GM21529 (cell line): ENCODE measurements at regions not wholly inside any gene's neighbourhood (a gene's known extent, or its start where the extent isn't known, plus 50 kb on each side); places are given as distances from the start of the nearest gene placed in this dataset.
"Not testable (repeated sequence)": the region's sequence is repeated elsewhere in the genome, so short reads cannot be mapped to it uniquely, and the experiment has no call there.

ENCODE experiments used
- ATAC-seq: cut with Tn5 transposase; IDR thresholded peaks from one replicate; pipeline ENCODE4 v1.9.1; 2021; ENCODE audit not compliant: unreplicated experiment

DNA sequence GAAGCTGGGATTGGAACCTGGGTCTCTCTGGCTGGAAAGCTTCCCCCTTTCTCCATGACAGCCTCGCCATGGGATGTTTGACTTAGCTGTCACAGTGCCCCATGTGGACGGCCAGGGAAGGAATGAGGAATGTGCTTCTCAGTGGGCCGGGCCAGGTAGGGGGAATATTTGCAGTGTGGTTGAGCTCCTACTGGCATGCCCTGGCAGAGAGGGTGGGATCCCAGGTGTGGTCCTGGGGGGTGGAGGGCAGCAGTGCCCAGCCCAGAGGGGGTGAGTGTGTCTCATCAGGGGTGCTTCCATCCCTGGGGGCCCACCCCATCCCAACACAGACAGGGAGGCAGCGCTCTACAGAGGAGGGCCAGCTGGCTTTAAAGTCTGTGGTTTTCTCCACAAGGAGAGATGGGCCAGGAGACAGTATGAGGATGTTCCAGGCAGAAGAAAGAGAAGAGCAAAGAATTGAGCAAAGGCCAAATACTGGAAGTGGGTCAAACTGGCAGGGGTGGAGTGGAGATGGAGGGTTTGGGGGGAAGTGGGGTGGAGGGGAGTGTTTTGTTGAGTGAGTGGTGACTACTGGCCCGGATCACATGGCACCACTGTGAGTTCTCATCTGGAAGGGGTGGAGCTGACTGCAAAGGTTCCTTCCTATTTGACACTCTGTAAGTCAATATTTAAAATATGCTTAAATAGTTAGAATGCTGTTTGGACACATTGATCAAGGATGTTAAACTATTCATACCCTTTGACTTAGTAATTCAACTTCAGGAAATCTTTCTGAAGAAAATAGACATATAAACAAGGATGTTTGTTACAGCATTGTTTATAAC lies 94.0 kb downstream of the MYCN start:
- ATAC-seq = no peak

DNA sequence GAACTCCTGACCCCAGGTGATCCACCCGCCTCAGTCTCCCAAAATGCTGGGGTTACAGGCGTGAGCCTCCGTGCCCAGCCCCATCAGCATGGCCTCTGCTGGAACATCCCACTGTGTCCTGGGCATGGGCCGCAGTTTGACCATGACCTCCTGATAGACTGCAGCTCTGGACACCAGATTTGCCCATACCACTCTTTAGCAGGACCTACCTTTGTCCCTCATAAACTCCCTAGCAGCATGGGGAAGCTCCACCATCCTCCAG lies 92.6 kb downstream of the MYCN start:
- ATAC-seq = no peak

DNA sequence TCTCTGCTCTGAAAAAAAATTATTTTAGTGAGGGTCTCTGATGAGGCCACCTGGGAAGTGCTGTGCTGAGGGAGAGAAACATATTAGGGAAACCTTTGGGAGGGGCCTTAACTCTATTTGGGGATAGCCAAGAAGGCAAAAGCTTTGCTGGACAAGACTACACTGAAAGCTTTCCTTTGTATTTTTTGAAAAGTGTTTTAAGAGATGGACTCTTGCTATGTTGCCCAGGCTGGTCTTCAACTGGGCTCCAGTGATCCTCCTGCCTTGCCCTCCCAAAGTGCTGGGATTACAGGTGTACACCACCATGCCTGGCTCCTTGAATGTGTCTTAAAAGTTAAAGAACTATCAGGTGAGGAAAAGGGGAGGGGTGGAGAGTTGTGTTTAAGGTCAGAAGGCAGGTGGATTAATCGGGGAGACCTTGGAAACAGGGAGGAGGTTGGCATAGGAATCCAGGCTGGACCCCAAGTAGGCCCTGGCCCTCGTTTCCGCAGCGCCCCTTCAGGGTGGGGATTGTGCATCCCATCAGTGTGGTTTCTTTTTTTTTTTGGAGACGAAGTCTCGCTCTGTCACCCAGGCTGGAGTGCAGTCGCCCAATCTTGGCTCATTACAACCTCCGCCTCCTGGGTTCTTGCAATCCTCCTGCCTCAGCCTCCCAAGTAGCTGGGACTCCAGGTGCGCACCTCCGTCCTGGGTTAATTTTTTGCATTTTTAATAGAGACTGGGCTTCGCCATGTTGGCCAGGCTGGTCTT lies 92.1 kb downstream of the MYCN start:
- ATAC-seq = no peak

DNA sequence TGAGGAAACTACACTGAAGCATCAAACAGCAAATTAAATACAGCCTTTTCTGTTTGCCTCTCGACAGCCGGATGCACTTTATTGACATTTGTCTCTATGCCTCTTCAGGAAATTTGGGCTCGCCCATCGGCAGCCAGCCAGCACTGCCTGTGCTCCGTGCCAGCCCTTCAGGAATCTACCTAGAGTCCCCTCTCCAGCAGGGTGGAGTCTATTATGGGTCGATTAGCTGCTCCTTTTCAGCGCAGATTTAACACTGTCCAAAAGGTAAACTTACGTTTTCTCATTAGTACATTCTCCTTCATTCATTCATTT lies 91.5 kb downstream of the MYCN start:
- ATAC-seq = no peak

- no peak for ATAC-seq
These were observed 90.9 kb downstream of the MYCN start for GRCh38 chr2:16031058-16031847.

DNA sequence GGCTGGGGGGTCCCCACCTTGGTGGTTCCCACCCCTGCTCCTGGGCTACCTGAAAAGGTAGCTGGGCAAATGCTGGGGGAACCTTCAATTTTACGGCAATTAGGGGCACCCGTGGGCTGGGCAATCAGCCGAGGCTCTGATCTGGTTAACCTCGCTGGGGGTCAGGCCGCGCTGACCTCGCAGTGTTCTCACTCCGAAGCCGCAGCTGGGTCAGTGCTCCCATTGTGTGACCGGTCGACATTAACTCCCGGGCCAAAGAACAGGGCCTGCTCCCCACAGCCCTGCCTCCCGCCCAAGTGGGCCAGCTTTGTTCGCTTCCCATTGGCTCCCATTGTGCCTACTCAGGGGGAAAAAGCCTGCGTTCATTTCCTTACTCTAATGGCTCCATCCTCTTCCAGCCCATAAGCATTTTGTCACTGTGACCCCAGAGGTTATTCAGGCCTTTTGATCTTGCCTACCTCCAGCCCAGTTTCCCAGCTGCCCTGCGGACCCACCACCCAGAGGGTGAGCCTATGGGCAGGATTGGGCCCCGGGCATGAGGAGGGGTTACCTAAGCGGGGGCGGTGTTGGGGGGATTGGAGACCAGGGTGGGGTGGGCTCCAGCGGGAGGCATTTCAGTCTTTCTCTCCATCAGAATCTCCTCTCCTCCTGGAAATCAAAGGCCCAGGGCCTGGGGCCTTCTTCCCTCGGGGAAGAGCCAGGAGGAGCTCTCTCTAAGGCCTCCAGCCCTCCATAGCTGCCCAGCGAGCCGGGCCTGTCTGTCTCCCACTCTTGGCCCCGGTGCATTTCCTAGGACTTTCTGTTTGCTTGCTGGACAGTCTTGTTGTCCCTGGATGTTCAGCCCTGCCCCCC lies 90.1 kb downstream of the MYCN start:
- no peak for ATAC-seq

GRCh38 chr2:16028644-16029043 lies 88.3 kb downstream of the MYCN start:
- ATAC-seq = no peak

GRCh38 chr2:16026816-16027501 lies 86.6 kb downstream of the MYCN start:
- ATAC-seq = no peak

- ATAC-seq = no peak
These were observed 85.7 kb downstream of the MYCN start for GRCh38 chr2:16025876-16026640.

- ATAC-seq = no peak
These were observed 85.0 kb downstream of the MYCN start for GRCh38 chr2:16025211-16025875.

GRCh38 chr2:16024628-16025027 lies 84.3 kb downstream of the MYCN start:
- not testable (repeated sequence) for ATAC-seq

GRCh38 chr2:16023506-16024360 lies 83.4 kb downstream of the MYCN start:
- no peak for ATAC-seq

DNA sequence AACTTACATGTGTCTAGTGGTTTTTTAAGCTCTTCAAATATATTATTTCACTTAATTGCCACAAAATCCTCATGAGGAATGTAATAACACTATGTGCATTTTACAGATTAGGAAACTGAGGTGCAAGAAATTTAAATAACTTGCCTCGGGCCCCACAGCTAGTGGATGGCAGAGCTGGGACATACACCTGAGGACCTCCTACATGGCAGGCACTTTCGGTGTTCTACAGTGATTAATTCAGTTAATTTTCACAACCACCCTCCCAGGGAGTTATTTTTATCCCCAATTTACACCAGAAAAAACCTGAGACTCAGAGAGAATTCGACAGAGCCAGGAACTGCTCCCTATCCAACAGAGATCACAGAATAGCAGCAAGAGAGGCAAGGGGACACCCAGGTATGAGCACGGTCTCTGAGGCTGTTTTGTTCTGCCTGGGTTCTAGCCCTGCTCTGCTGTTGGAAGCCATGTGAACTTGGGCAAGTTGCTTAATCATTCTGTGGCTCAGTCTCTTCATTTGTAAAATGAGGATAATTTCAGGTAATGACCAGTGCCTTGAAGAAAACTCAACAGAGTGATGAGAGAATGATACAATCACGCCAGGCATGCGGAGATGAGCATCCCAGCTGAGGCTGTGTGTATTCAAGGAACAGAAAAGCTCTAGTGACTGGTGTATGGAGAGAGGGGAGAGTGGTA lies 82.3 kb downstream of the MYCN start:
- no peak for ATAC-seq

DNA sequence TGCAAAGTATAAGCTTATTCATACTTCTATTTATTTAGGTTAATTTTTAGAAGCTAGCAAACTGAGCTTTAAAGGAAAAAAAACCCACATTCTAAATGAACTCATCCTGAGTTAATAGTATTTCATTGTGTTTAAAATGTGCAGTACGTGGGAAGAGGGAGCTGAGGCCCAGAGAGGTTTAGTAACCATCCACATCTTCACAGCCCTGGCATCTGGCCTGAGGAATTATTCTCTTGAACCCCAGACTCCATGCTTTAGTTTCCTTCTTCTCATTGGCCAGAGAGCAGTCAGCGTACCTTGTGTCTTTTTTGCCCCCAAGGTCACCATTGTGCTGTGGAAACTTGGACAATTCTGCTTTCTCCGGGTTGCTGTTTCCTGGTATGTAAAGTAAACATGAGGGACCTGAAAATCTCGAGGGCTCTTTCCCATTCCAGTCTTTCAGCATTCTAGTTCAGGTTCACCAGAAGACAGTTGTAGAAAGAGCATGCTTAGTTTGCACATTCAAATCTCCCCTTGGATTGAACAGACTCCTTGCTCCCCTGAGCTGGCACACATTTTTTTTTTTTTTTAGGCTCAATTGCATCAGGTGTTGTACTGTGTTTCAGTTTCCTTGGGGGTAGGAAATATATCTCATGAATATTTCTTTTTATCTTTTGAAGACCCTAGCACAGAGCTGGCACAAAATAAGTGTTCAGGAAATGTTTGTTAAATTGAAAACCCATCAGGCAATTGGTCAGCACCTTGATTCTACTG lies 81.4 kb downstream of the MYCN start:
- ATAC-seq = no peak

DNA sequence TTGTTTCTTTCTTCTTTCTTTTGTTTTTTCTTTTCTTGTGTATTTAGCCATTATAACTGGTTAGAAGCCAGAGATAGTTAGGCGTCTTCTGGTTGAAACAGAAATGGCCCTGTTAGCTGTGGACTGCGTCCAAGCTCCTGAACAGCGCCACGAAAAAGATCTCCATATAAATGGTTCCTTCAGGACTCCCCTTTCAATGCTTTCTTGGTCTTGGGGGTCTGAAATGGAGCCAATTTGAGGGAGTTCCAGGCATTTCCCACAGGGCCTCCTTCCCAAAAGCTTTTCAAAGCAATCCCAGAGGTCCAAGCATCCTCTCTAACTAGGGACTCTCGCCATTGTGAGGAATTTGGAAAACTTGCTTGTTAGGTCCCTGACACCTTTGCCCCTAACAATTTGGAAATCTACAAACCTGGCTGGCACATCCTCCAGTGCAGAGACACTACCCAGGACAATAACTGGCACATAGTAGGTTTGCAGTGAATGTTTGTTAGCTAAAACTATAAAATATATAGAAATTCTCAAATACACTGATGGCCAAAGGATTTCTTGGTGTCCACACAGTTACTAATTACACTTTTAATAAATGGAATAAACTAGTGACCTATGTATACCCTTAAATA lies 80.1 kb downstream of the MYCN start:
- ATAC-seq = no peak

DNA sequence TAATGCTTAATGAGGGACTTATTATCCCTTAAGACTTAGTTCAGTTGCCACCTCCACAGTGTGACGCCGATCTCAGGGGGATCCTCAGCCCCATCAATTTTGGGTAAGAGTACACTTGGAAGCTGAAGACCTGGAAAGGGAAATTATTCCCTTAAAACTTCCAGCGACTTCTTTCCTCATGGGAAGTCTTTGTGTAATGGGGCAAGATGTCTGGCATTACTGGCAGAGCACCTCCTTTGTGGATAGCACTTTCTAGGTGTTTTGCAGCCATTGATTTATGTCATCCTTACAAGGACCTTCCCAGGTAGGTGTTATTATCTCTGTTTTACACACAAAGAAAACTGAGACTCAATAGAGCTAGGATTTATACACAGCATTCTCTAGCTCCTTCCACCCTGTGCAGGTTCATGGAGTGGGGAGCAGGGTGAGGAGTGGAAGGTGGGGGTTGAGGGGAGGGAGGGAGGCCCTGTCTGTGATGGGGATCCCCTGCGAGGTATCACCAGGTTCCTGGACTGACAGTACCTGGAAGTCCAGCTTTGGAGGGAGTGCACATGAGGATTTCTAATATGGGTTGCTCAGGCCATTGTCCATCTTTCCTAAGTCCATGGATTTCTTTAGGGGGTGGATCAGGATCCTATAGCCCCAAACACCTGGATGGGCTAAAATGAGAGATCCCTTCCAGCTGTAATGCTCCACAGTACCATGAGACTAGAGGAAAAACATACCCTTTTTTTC lies 79.4 kb downstream of the MYCN start:
- ATAC-seq = no peak
